ENCODE measurements at regions not wholly inside any gene's neighbourhood (a gene's known extent, or its start where the extent isn't known, plus 50 kb on each side); places are given as distances from the start of the nearest gene placed in this dataset.

GRCh38 chr17:62119373-62119772, 54.3 kb upstream of the MED13 start:
- ChIA-PET POLR2A (no interaction called here), CTCF (no interaction called here)
- H3K36me3 ChIP-seq (ENCODE audit: control insufficient read depth in 4 of 4, insufficient read depth in 4 of 4, low read length in 3 of 4): no peaks in the 10 kb centered on the region
- no CpG with 5 or more reads among the region's 2 CpGs for WGBS (ENCODE audit: insufficient coverage)
- no peak overlapping the region for H3K4me3 ChIP-seq (ENCODE audit: control insufficient read depth in 1 of 7, extremely low read depth in 1 of 7, insufficient read depth in 4 of 7, low read depth in 2 of 7, low read length in 6 of 7)
- H3K27me3 ChIP-seq (replicated peaks in 2 of 5; ENCODE audit: control insufficient read depth in 4 of 5, insufficient read depth in 5 of 5, low read length in 4 of 5): peaks cover 0 to 2% (median 0%) of the 10 kb centered on the region in 5 experiments
- no peaks in the 10 kb centered on the region for H3K4me1 ChIP-seq (ENCODE audit: control extremely low read depth in 1 of 4, control insufficient read depth in 4 of 4, insufficient read depth in 4 of 4, low read length in 3 of 4)
- no peak overlapping the region for H3K27ac ChIP-seq (ENCODE audit: insufficient read depth in 1 of 2, low read depth in 1 of 2, low read length in 2 of 2, poor library complexity in 1 of 2, severe bottlenecking in 2 of 2)
- H3K9me3 ChIP-seq (ENCODE audit: control extremely low read depth in 1 of 5, control insufficient read depth in 4 of 5, insufficient read depth in 2 of 5, low read depth in 1 of 5, low read length in 4 of 5): no peaks in the 10 kb centered on the region
- no peak for DNase-seq
